Suprapubic skin (tissue), 4 donors: ENCODE measurements at regions not wholly inside any gene's neighbourhood (a gene's known extent, or its start where the extent isn't known, plus 50 kb on each side); places are given as distances from the start of the nearest gene placed in this dataset.

Source experiments
- DNase-seq, 2 donors: peaks; one replicate each; pipeline ENCODE4 v3.0.0-alpha.2; 2019; ENCODE audit warnings: low spot score in 2 of 2
- H3K27ac ChIP-seq: fragments of 200-600 bp; sonication (generic); one replicate; pipeline ENCODE4 v1.5.1; 2019
- H3K27me3 ChIP-seq: fragments of 200-600 bp; sonication (generic); one replicate; pipeline ENCODE4 v1.5.1; 2019
- H3K36me3 ChIP-seq: fragments of 200-600 bp; sonication (generic); one replicate; pipeline ENCODE4 v1.5.1; 2019
- H3K4me1 ChIP-seq: fragments of 200-600 bp; sonication (generic); one replicate; pipeline ENCODE4 v1.5.1; 2019
- H3K4me3 ChIP-seq: fragments of 200-600 bp; sonication (generic); one replicate; pipeline ENCODE4 v1.5.1; 2019; ENCODE audit warnings: mild to moderate bottlenecking
- H3K9me3 ChIP-seq: fragments of 200-600 bp; sonication (generic); one replicate; pipeline ENCODE4 v1.5.1; 2019
- EP300 ChIP-seq: sonication (generic); formaldehyde crosslinking; IDR thresholded peaks from one replicate; pipeline ENCODE4 v1.6.1; 2017; ENCODE audit warnings: antibody characterized with exemption
- POLR2A ChIP-seq, 2 donors: fragments of 450-650 bp; IDR thresholded peaks; one replicate each; pipeline ENCODE4 v1.6.1; 2017; ENCODE audit warnings: antibody characterized with exemption in 2 of 2, mild to moderate bottlenecking in 2 of 2, moderate library complexity in 2 of 2
- POLR2AphosphoS5 ChIP-seq, 3 donors: sonication (generic); formaldehyde crosslinking; IDR thresholded peaks; one replicate each; pipeline ENCODE4 v1.6.1; 2017; ENCODE audit warnings: antibody characterized with exemption in 3 of 3
- WGBS: methylation state at CpG from one replicate; pipeline ENCODE4 v1.1.5; 2018; 5-methylcytosine and 5-hydroxymethylcytosine counted together
- TF ChIP-seq, protein P1 (sequence below), 2 donors: fragments of 200-600 bp in 1 of 2; fragments of 450-650 bp in 1 of 2; sonication (generic) in 1 of 2; IDR thresholded peaks; one replicate each; pipeline ENCODE4 v1.5.1; 2016 to 2019; ENCODE audit warnings: antibody characterized with exemption in 2 of 2, mild to moderate bottlenecking in 1 of 2, moderate library complexity in 1 of 2

DNA sequence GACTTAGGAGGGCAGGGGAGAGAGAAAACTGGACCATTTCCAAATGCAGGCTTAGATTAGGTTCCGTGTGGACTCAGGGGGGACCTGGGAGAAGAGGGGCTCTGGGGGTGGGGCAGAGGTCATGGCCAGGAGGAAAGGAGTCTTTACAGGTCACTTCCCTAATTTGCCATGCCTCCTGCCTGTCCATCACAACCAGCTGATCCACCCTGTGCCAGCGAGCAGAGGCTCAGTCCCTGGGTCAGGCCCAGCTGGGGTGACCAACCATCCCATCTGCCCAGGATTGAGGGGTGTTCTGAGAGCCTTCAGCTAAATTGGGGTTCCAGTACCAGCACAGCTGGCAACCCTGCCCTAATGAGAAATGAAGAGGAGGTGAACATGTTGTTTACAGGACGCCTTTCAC is 84.6 kb upstream of the CACUL1 start:
- peaks cover 21% of the 10 kb centered on the region for H3K4me1 ChIP-seq
- H3K9me3 ChIP-seq = no peaks in the 10 kb centered on the region
- TF ChIP-seq, protein P1, sequence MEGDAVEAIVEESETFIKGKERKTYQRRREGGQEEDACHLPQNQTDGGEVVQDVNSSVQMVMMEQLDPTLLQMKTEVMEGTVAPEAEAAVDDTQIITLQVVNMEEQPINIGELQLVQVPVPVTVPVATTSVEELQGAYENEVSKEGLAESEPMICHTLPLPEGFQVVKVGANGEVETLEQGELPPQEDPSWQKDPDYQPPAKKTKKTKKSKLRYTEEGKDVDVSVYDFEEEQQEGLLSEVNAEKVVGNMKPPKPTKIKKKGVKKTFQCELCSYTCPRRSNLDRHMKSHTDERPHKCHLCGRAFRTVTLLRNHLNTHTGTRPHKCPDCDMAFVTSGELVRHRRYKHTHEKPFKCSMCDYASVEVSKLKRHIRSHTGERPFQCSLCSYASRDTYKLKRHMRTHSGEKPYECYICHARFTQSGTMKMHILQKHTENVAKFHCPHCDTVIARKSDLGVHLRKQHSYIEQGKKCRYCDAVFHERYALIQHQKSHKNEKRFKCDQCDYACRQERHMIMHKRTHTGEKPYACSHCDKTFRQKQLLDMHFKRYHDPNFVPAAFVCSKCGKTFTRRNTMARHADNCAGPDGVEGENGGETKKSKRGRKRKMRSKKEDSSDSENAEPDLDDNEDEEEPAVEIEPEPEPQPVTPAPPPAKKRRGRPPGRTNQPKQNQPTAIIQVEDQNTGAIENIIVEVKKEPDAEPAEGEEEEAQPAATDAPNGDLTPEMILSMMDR (IDR thresholded peaks at IDR 0.05) = no peak
- no peak for TF ChIP-seq EP300
- no peak overlapping the region for H3K4me3 ChIP-seq
- H3K36me3 ChIP-seq = no peaks in the 10 kb centered on the region
- DNase-seq = no peak
- no peak overlapping the region for H3K27ac ChIP-seq
- WGBS = 90% methylated on average over 3 of the region's 3 CpGs
- no peaks in the 10 kb centered on the region for H3K27me3 ChIP-seq

DNA sequence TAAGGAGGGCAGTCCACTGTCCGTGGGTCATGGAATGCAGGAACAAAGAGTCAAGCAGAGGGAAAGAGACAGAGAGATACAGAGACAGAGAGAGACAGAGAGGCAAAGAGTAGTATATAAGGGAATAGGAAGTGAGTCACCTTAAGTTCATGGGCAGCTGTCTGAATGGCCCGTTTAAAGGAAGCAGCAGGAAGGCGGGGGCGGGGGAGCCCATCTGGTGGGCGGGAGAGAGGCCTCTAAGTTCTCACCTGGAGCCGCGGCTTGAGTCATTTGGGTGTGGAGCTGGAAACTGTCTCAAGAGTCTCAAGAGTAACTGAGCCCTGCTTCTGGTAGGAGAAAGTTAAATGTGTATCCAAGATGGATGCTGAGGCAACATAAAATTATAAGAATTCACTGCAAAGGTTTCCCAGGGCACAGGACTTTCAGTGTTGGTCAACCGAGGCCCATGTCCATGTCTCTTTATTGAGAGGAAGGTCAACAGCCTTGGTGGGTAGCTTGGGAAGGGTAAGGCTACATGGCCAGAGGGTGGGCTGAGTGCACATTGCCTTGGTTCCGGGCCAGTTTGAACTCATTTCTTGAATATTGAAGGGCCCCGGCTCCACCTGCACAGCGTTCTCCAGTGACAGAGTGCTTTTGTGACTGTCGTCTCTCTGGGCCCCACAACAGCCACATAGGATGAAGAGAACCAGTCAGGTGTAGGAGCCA is 85.5 kb upstream of the CACUL1 start:
- TF ChIP-seq, protein P1 (IDR thresholded peaks at IDR 0.05) = no peak
- TF ChIP-seq POLR2AphosphoS5 (IDR thresholded peaks at IDR 0.05) (no peak), POLR2A (IDR thresholded peaks at IDR 0.05) (no peak), EP300 (no peak)
- WGBS = 65% methylated on average over 12 of the region's 12 CpGs
- Histone ChIP-seq H3K4me3 (no peak overlapping the region), H3K36me3 (no peaks in the 10 kb centered on the region), H3K9me3 (no peaks in the 10 kb centered on the region), H3K27ac (no peak overlapping the region), H3K4me1 (peaks cover 18% of the 10 kb centered on the region), H3K27me3 (no peaks in the 10 kb centered on the region)
- DNase-seq = no peak

- no peak for DNase-seq
These were observed 86.2 kb upstream of the CACUL1 start for GRCh38 chr10:118840776-118841468.

DNA sequence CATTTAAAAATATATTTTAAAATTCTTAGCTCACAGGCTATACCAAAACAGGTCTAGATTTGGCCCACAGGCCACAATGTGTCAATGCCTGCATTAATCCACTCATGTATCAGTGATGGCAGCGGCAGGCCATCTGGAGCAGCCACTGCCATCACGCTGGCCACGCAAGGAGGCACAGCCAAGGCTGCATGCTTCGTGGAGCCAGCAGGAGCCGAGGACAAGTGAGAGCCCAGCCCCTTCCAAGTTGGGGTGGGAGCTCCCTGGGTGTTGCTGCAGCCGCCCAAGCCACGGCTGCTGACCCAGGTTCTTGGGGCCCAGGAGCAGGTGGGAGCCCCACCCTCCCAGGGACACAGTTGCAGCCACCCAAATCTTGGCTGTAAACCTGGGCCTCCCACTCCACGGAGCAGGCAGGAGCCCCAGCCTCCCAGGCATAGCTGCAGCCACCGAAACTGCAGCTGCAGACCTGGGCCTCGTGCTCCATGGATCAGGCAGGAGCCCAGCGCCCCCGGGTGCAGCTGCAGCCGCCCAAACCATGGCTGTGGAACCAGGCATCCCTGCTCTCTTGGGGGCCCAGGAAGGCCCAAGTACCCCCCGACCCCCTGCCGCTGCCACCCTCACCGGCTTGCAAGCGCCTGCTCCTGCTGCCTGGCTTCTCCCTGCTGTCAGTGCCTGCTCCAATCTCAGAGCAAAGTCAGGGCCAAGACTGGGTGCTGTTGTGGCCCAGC is 87.3 kb upstream of the CACUL1 start:
- no peaks in the 10 kb centered on the region for H3K27me3 ChIP-seq
- no peaks in the 10 kb centered on the region for H3K36me3 ChIP-seq
- no peaks in the 10 kb centered on the region for H3K9me3 ChIP-seq
- 87% methylated on average over 15 of the region's 17 CpGs for WGBS
- H3K4me1 ChIP-seq = peaks cover 8% of the 10 kb centered on the region
- no peak overlapping the region for H3K27ac ChIP-seq
- TF ChIP-seq POLR2AphosphoS5 (IDR thresholded peaks at IDR 0.05) (no peak), EP300 (no peak), POLR2A (IDR thresholded peaks at IDR 0.05) (no peak)
- TF ChIP-seq, protein P1 (IDR thresholded peaks at IDR 0.05) = no peak
- no peak overlapping the region for H3K4me3 ChIP-seq
- DNase-seq = no peak

More at GRCh38 chr10:118840776-118841468, 86.2 kb upstream of the CACUL1 start:
- Histone ChIP-seq H3K4me1 (peaks cover 11% of the 10 kb centered on the region), H3K27me3 (no peaks in the 10 kb centered on the region), H3K9me3 (no peaks in the 10 kb centered on the region), H3K4me3 (no peak overlapping the region), H3K27ac (no peak overlapping the region), H3K36me3 (no peaks in the 10 kb centered on the region)
- no peak for TF ChIP-seq POLR2A (IDR thresholded peaks at IDR 0.05)
- TF ChIP-seq POLR2AphosphoS5 (IDR thresholded peaks at IDR 0.05) = no peak
- TF ChIP-seq EP300 = no peak
- TF ChIP-seq, protein P1 (IDR thresholded peaks at IDR 0.05) = no peak
- 92% methylated on average over 11 of the region's 11 CpGs for WGBS
